Activated CD4-positive, alpha-beta T cell treated with anti-CD3 and anti-CD28 coated beads, Interleukin-10, Interleukin-2, amounts not matched to agents 100 ng/mL and 50 ng/mL, durations not matched to agents 16 hours and 8 hours (primary cell): ENCODE measurements at regions not wholly inside any gene's neighbourhood (a gene's known extent, or its start where the extent isn't known, plus 50 kb on each side); places are given as distances from the start of the nearest gene placed in this dataset.

Experiments
- DNase-seq: peaks from one replicate; pipeline ENCODE4 v3.0.0-alpha.2; 2020

- DNase-seq = no peak
These were observed 62.3 kb upstream of the TMEM132C start for GRCh38 chr12:128204711-128205110.

GRCh38 chr12:128205145-128205544, 61.8 kb upstream of the TMEM132C start:
- no peak for DNase-seq

GRCh38 chr12:128205758-128206157, 61.2 kb upstream of the TMEM132C start:
- DNase-seq = no peak
